ENCODE measurements at regions not wholly inside any gene's neighbourhood (a gene's known extent, or its start where the extent isn't known, plus 50 kb on each side); places are given as distances from the start of the nearest gene placed in this dataset.

GRCh38 chr3:160141485-160142185, 83.6 kb upstream of the C3orf80 start:
- intact Hi-C loops (cut with DNase I): no loop called here
- 65 to 70% methylated on average over 4 of the region's 4 CpGs for WGBS, 2 donors
- no peak for TF ChIP-seq CTCF (IDR thresholded peaks at IDR 0.05)
- Histone ChIP-seq H3K36me3 (no peaks in the 10 kb centered on the region), H3K27ac (no peak overlapping the region), H3K4me1 (no peaks in the 10 kb centered on the region), H3K27me3 (no peaks in the 10 kb centered on the region), H3K9me3 (no peaks in the 10 kb centered on the region), H3K4me3 (no peak overlapping the region)
- no peak for DNase-seq
- no peak for ATAC-seq
- FAIRE-seq: no peak

DNA sequence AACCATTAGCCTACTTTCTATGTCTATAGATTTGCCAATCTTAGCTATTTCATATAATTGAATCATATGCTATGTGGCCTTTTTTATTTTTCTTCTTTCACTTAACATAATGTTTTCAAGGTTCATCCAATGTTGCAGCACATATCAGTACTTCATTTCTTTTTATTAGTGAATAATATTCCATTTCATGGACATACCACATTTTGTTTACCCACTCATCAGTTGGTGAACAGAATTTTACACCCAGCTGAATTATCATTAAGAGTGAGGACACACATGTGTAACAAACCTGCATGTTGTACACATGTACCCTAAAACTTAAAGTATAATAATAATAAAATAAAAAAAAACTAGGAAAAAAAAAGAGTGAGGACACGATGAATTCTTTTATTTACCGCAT, 81.7 kb upstream of the C3orf80 start:
- intact Hi-C loops (cut with DNase I): no loop called here
- Histone ChIP-seq H3K27me3 (no peaks in the 10 kb centered on the region), H3K9me3 (no peaks in the 10 kb centered on the region), H3K4me1 (no peaks in the 10 kb centered on the region), H3K4me3 (no peak overlapping the region), H3K27ac (no peak overlapping the region), H3K36me3 (no peaks in the 10 kb centered on the region)
- DNase-seq (no peak), FAIRE-seq (no peak), ATAC-seq (no peak)
- TF ChIP-seq CTCF (IDR thresholded peaks at IDR 0.05): no peak
- 91 to 95% methylated on average over 2 of the region's 2 CpGs for WGBS, 2 donors

GRCh38 chr3:160150066-160150465, 75.2 kb upstream of the C3orf80 start:
- Histone ChIP-seq H3K27me3 (no peaks in the 10 kb centered on the region), H3K36me3 (no peaks in the 10 kb centered on the region), H3K4me1 (no peaks in the 10 kb centered on the region), H3K27ac (no peak overlapping the region), H3K4me3 (no peak overlapping the region), H3K9me3 (no peaks in the 10 kb centered on the region)
- ATAC-seq (no peak), DNase-seq (no peak), FAIRE-seq (no peak)
- TF ChIP-seq CTCF (IDR thresholded peaks at IDR 0.05): no peak
- intact Hi-C loops (cut with DNase I): no loop called here
- 84 to 90% methylated on average over 3 of the region's 3 CpGs for WGBS, 2 donors

- no peaks in the 10 kb centered on the region for H3K4me1 ChIP-seq
- H3K9me3 ChIP-seq: no peaks in the 10 kb centered on the region
- FAIRE-seq (no peak), DNase-seq (no peak), ATAC-seq (no peak)
- H3K4me3 ChIP-seq: no peak overlapping the region
- intact Hi-C loops (cut with DNase I): no loop called here
- H3K27me3 ChIP-seq: no peaks in the 10 kb centered on the region
- no peak overlapping the region for H3K27ac ChIP-seq
- 95 to 97% methylated on average over 2 of the region's 2 CpGs for WGBS, 2 donors
- H3K36me3 ChIP-seq: no peaks in the 10 kb centered on the region
- no peak for TF ChIP-seq CTCF (IDR thresholded peaks at IDR 0.05)
Observed at GRCh38 chr3:160150525-160150924, 74.7 kb upstream of the C3orf80 start.

DNA sequence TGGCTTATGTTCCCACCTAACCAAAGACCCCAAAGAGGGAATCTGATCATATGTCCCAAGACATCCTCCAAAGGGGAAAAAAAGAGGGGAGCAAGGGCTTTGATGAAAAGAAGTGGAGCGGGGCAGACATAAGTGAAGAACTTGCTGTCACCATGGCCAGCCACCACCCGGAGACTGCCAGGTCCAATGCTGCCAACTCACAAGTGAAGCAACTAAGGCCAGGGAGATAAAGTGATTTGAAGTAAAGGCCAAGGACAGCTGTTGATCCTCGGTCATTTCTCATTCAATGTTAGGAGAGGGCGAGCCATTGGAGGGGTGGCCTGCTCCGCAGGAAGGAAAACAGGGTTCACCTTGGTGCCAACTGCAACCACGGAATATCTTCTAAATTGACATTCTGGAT, 72.6 kb upstream of the C3orf80 start:
- no peak for TF ChIP-seq CTCF (IDR thresholded peaks at IDR 0.05)
- H3K9me3 ChIP-seq: no peaks in the 10 kb centered on the region
- 87 to 89% methylated on average over 6 of the region's 6 CpGs for WGBS, 2 donors
- H3K27ac ChIP-seq: no peak overlapping the region
- FAIRE-seq (no peak), DNase-seq (no peak), ATAC-seq (no peak)
- intact Hi-C loops (cut with DNase I): no loop called here
- no peak overlapping the region for H3K4me3 ChIP-seq
- no peaks in the 10 kb centered on the region for H3K27me3 ChIP-seq
- H3K4me1 ChIP-seq: no peaks in the 10 kb centered on the region
- no peaks in the 10 kb centered on the region for H3K36me3 ChIP-seq

Measured in pancreas (tissue), 10 donors.